Sigmoid colon (tissue), 6 donors: ENCODE measurements at regions not wholly inside any gene's neighbourhood (a gene's known extent, or its start where the extent isn't known, plus 50 kb on each side); places are given as distances from the start of the nearest gene placed in this dataset.
"Not testable (repeated sequence)": the region's sequence is repeated elsewhere in the genome, so short reads cannot be mapped to it uniquely, and the experiment has no call there.

Experiments used
- DNase-seq: peaks from one replicate; pipeline ENCODE4 v3.0.0-alpha.2; 2019
- H3K27ac ChIP-seq, 4 donors: fragments of 200-600 bp; sonication (generic); one replicate each; pipeline ENCODE4 v1.5.1; 2016 to 2019; ENCODE audit warnings: mild to moderate bottlenecking in 1 of 4
- H3K27me3 ChIP-seq, 3 donors: fragments of 200-600 bp; sonication (generic); one replicate each; pipeline ENCODE4 v1.5.1; 2019; ENCODE audit warnings: mild to moderate bottlenecking in 1 of 3
- H3K36me3 ChIP-seq, 4 donors: fragments of 200-600 bp; sonication (generic); one replicate each; pipeline ENCODE4 v1.5.1; 2016 to 2019
- H3K4me1 ChIP-seq, 4 donors: fragments of 200-600 bp; sonication (generic); one replicate each; pipeline ENCODE4 v1.5.1; 2017 to 2019
- H3K4me3 ChIP-seq, 4 donors: fragments of 200-600 bp; sonication (generic); one replicate each; pipeline ENCODE4 v1.5.1; 2017 to 2019; ENCODE audit warnings: mild to moderate bottlenecking in 2 of 4, moderate library complexity in 1 of 4
- H3K9me3 ChIP-seq, 4 donors: fragments of 200-600 bp in 3 of 4; sonication (generic) in 3 of 4; one replicate each; pipeline versions ENCODE4 v1.5.1 to v1.6.1; 2013 to 2019
- EP300 ChIP-seq, 4 donors: sonication (generic); formaldehyde crosslinking; IDR thresholded peaks; one replicate each; pipeline ENCODE4 v1.6.1; 2017; ENCODE audit warnings: antibody characterized with exemption in 4 of 4
- POLR2A ChIP-seq, 2 donors: fragments of 450-650 bp; IDR thresholded peaks; one replicate each; pipeline ENCODE4 v1.6.1; 2016; ENCODE audit warnings: antibody characterized with exemption in 2 of 2, mild to moderate bottlenecking in 2 of 2, moderate library complexity in 2 of 2
- POLR2AphosphoS5 ChIP-seq, 4 donors: sonication (generic); formaldehyde crosslinking; IDR thresholded peaks; one replicate each; pipeline ENCODE4 v1.6.1; 2017; ENCODE audit warnings: antibody characterized with exemption in 4 of 4
- WGBS, 2 donors: extraction: QIAGEN DNeasy Blood & Tissue Kit; methylation state at CpG; one replicate each; pipeline ENCODE4 v1.1.7; 2013; 5-methylcytosine and 5-hydroxymethylcytosine counted together
- intact Hi-C: fragments of 100-400 bp; cut with DNase I; formaldehyde crosslinking; loops from one replicate; pipeline ENCODE4 v1.15.1; 2023
- TF ChIP-seq, protein P1 (sequence below), 4 experiments: fragments of 450-650 bp in 3 of 4; fragments of 200-600 bp in 1 of 4; IDR thresholded peaks; one replicate each; pipeline ENCODE4 v1.5.1; 2016 to 2019; ENCODE audit warnings: antibody characterized with exemption in 4 of 4, mild to moderate bottlenecking in 3 of 4, moderate library complexity in 2 of 4
- donor health status: healthy with polysubstance abuse.
- donor health status: healthy.

DNA sequence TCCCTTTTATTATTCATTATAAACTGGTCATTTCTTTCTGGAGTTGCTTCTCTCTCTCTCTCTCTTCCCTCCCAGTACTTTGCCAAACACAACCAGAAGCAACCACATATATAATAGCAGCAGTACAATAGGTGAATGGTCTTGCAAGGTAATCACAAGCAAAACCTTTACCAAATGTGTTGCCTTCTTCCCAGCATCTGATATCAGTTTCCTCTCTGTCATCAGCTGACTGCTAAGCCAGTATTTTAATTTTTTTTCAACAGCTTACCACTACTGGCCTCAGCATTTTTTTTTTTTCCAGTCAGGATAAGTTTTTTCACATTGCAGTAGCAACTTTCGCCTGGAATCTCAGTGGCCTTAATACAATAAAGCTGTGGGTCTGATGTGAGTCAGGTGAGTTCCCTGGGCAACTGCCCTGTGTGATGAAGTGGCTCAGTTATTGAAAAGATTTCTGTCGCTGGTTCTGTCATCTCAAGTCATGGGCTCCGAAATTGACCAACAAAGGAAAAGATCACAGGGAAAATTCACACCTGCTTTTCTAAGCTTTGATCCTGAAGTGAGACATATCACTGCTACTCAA is 282.5 kb upstream of the AMIGO2 start:
- 85% methylated on average over 3 of the region's 3 CpGs for WGBS, 2 donors
- Histone ChIP-seq H3K27ac (peak overlapping the region in 1 of 4 donors; percentile 20), H3K4me3 (no peak overlapping the region), H3K27me3 (no peaks in the 10 kb centered on the region), H3K36me3 (no peaks in the 10 kb centered on the region), H3K4me1 (peaks cover 0 to 17% (median 9%) of the 10 kb centered on the region in 4 donors), H3K9me3 (no peaks in the 10 kb centered on the region)
- intact Hi-C loops, result no loop called here
- no peak for DNase-seq
- TF ChIP-seq EP300 (IDR thresholded peaks at IDR 0.05) (no peak), POLR2A (IDR thresholded peaks at IDR 0.05) (no peak), POLR2AphosphoS5 (IDR thresholded peaks at IDR 0.05) (no peak)
- TF ChIP-seq, protein P1, sequence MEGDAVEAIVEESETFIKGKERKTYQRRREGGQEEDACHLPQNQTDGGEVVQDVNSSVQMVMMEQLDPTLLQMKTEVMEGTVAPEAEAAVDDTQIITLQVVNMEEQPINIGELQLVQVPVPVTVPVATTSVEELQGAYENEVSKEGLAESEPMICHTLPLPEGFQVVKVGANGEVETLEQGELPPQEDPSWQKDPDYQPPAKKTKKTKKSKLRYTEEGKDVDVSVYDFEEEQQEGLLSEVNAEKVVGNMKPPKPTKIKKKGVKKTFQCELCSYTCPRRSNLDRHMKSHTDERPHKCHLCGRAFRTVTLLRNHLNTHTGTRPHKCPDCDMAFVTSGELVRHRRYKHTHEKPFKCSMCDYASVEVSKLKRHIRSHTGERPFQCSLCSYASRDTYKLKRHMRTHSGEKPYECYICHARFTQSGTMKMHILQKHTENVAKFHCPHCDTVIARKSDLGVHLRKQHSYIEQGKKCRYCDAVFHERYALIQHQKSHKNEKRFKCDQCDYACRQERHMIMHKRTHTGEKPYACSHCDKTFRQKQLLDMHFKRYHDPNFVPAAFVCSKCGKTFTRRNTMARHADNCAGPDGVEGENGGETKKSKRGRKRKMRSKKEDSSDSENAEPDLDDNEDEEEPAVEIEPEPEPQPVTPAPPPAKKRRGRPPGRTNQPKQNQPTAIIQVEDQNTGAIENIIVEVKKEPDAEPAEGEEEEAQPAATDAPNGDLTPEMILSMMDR (IDR thresholded peaks at IDR 0.05), result no peak

DNA sequence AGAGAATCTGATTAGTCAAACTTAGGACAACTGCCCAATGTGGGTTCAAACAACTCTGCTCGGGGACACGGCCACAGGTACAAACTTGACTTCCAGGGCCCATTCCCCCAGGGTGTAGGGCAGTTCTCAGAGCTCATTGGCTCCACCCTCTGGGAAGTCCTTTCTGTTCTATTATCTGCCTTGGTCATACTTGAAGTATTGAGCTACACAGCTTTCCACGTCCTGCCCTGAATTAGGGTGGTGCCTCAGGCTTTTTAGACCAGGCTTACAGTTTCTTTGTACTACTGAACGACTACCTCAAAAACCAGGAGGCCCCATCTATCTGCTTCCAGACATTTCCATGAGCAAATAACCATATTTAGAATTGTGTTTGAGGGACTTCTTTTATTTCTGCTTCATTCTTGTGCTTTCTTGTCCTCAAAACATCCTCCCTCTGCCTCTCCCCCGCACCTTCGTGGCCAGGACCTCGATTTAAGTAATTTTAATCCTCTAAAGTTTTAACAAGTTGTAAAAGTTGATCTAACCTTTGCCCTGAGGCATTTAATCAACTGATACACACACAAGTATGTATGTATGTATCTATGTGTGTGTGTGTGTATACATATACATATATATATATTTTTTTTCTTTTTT is 281.7 kb upstream of the AMIGO2 start:
- H3K36me3 ChIP-seq, result no peaks in the 10 kb centered on the region
- intact Hi-C loops, result no loop called here
- TF ChIP-seq POLR2AphosphoS5 (IDR thresholded peaks at IDR 0.05) (no peak), EP300 (IDR thresholded peaks at IDR 0.05) (no peak), POLR2A (IDR thresholded peaks at IDR 0.05) (no peak)
- TF ChIP-seq, protein P1 (IDR thresholded peaks at IDR 0.05), result no peak
- H3K9me3 ChIP-seq, result no peaks in the 10 kb centered on the region
- peaks cover 0 to 13% (median 8%) of the 10 kb centered on the region in 4 donors for H3K4me1 ChIP-seq
- H3K4me3 ChIP-seq, result no peak overlapping the region
- peak overlapping the region in 1 of 4 donors; percentile 42 for H3K27ac ChIP-seq
- DNase-seq, result no peak
- WGBS, 2 donors, result 45 to 57% methylated on average over 7 of the region's 7 CpGs
- H3K27me3 ChIP-seq, result no peaks in the 10 kb centered on the region

DNA sequence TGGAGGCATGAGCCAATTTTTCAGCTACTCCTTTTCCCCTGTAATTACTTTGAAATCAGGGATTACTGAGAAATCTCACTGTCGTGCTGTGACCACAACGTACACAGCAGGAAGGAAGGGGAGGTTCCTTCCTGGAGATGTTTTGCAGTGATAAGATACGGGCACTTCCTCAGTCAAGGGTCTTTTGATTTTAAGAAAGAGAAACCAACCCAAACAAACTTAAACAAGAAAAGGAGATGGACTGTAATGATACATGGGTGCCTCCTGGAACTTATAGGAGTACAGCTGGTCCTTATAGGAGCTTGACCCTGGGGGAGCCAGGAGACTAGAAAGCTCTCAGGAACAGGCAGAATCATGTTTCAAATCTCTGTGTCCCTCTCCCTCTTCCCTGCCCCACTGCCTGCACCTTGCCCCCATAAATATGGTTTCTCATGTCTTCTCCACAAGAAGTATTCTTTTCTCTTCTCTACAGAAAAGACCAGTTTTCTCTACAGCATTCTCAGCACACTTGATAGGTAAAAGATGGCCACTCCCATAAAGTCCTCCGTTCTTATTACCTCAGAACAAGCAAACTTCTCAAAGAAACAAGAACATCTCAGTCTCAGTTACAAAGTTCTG is 281.1 kb upstream of the AMIGO2 start:
- DNase-seq, result no peak
- no peak overlapping the region for H3K4me3 ChIP-seq
- H3K27ac ChIP-seq, result peak overlapping the region in 1 of 4 donors; percentile 42
- whole genome bisulfite sequencing, 2 donors, result 26 to 41% methylated on average over 4 of the region's 4 CpGs
- H3K36me3 ChIP-seq, result no peaks in the 10 kb centered on the region
- no peaks in the 10 kb centered on the region for H3K27me3 ChIP-seq
- H3K9me3 ChIP-seq, result no peaks in the 10 kb centered on the region
- H3K4me1 ChIP-seq, result peaks cover 0 to 7% (median 4%) of the 10 kb centered on the region in 4 donors
- intact Hi-C loops, result no loop called here
- no peak for TF ChIP-seq POLR2A (IDR thresholded peaks at IDR 0.05)
- TF ChIP-seq POLR2AphosphoS5 (IDR thresholded peaks at IDR 0.05), result peak in 1 of 4 donors; percentile 17

GRCh38 chr12:47360093-47360480 is 280.3 kb upstream of the AMIGO2 start:
- TF ChIP-seq, protein P1 (IDR thresholded peaks at IDR 0.05), result no peak
- TF ChIP-seq POLR2A (IDR thresholded peaks at IDR 0.05), result no peak
- TF ChIP-seq EP300 (IDR thresholded peaks at IDR 0.05), result no peak
- no peak for TF ChIP-seq POLR2AphosphoS5 (IDR thresholded peaks at IDR 0.05)
- intact Hi-C loops, result no loop called here
- WGBS, 2 donors, result 51% methylated on average over 1 of the region's 1 CpG

GRCh38 chr12:47359310-47360092 is 279.7 kb upstream of the AMIGO2 start:
- H3K36me3 ChIP-seq, result no peaks in the 10 kb centered on the region
- intact Hi-C loops, result no loop called here

More at GRCh38 chr12:47360093-47360480, 280.3 kb upstream of the AMIGO2 start:
- H3K4me3 ChIP-seq, result no peak overlapping the region
- H3K9me3 ChIP-seq, result no peaks in the 10 kb centered on the region
- H3K36me3 ChIP-seq, result no peaks in the 10 kb centered on the region
- peak overlapping the region in 1 of 4 donors; percentile 16 for H3K27ac ChIP-seq
- no peak for DNase-seq
- H3K4me1 ChIP-seq, result no peaks in the 10 kb centered on the region
- H3K27me3 ChIP-seq, result no peaks in the 10 kb centered on the region

DNA sequence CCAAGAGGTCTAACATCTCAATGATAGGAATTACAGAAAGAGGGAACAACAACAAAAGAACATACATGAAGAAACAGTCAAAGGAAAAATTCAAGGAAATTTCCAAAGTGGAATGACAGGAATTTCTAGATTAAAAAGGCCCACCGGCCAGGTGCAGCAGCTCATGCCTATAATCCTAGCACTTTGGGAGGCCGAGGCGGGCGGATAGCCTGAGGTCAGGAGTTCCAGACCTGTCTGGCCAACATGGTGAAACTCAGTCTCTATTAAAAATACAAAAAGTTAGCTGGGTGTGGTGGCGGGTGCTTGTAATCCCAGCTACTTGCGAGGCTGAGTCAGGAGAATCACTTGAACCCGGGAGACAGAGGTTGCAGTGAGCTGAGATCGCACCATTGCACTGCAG is 277.2 kb upstream of the AMIGO2 start:
- DNase-seq, H3K27me3 ChIP-seq, H3K9me3 ChIP-seq, H3K4me3 ChIP-seq, H3K4me1 ChIP-seq, H3K36me3 ChIP-seq, intact Hi-C loops, H3K27ac ChIP-seq: not testable (repeated sequence)
- 80 to 86% methylated on average over 8 of the region's 8 CpGs for WGBS, 2 donors

More at GRCh38 chr12:47359310-47360092, 279.7 kb upstream of the AMIGO2 start:
- H3K9me3 ChIP-seq, result no peaks in the 10 kb centered on the region
- no peak overlapping the region for H3K27ac ChIP-seq
- H3K27me3 ChIP-seq, result no peaks in the 10 kb centered on the region
- no peak for TF ChIP-seq POLR2AphosphoS5 (IDR thresholded peaks at IDR 0.05)
- TF ChIP-seq EP300 (IDR thresholded peaks at IDR 0.05), result no peak
- no peak for TF ChIP-seq POLR2A (IDR thresholded peaks at IDR 0.05)
- TF ChIP-seq, protein P1 (IDR thresholded peaks at IDR 0.05), result no peak
- no peak for DNase-seq
- WGBS, 2 donors, result 81 to 88% methylated on average over 7 of the region's 7 CpGs
- H3K4me3 ChIP-seq, result no peak overlapping the region
- H3K4me1 ChIP-seq, result no peaks in the 10 kb centered on the region
